Muscle of arm (tissue), 1 donor: ENCODE measurements at regions not wholly inside any gene's neighbourhood (a gene's known extent, or its start where the extent isn't known, plus 50 kb on each side); places are given as distances from the start of the nearest gene placed in this dataset.
"Not testable (repeated sequence)": the region's sequence is repeated elsewhere in the genome, so short reads cannot be mapped to it uniquely, and the experiment has no call there.

Source experiments
- DNase-seq: peaks from one replicate; pipeline ENCODE4 v3.0.0-alpha.2; 2013

DNA sequence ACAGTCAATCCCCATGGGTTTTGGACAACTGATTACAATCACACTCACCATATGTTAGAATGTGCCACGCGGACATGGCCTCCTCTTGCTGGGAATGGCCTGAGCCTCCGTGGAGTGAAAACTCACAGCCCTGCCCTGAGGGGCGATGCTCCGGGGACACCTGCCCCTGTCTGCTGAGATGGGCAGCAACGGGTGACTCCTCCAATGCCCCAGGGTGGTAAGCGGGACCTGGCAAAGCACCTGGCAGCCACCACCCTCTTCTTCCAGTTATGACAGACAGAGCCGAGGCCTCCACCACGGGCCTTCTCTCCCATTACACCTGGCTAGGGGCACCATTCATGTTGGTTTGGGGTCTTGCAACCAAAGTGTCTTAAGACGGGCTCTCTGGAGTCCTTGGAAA is 94.9 kb upstream of the COL5A1 start:
- no peak for DNase-seq

DNA sequence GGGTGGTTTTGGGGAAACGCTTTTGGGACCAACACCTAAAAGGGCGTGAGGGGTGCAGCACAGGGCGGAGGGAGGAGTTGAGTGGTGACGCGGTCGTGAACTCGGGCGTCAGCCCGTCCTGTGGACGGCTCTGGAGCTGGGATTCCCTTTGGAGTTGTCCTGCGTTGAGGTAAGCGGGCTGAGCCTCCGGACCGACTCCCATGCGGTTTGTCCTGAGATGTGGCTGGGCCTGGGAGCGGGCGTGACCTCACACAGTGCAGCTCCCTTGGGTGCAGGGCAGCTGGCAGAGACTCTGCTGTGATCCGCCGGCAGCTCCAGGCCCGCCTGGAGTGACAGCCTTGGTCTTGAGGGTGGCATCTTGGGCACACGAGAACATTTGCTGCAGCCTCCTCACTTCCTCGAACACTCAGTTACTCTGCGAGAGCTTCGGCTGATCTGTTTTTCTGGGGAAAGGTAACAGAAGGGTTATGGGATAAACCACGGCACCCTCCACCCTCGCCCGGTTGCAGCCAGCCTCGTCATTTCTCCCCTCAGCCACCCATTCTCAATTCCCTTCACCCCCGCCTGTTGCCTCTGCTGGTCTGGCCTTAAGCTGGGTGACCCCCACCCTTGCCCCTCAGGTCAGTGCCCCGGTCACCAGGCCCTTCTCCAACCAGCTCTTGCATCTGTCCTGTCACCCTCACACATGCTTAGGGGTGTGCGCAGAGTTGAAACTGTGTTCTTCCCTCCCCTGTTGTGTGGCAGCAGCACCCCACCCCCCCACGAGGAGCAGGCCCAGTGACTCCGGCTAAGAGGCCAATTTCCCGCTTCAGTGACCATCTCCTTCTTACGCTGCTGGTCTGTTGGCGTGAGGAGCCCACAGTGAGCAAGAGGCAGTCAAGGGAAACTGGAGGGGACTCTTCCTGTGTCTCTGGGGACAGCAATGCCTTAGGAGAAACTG is 94.2 kb upstream of the COL5A1 start:
- no peak for DNase-seq

- DNase-seq: no peak
Observed at GRCh38 chr9:134548185-134548584, 93.4 kb upstream of the COL5A1 start.

DNA sequence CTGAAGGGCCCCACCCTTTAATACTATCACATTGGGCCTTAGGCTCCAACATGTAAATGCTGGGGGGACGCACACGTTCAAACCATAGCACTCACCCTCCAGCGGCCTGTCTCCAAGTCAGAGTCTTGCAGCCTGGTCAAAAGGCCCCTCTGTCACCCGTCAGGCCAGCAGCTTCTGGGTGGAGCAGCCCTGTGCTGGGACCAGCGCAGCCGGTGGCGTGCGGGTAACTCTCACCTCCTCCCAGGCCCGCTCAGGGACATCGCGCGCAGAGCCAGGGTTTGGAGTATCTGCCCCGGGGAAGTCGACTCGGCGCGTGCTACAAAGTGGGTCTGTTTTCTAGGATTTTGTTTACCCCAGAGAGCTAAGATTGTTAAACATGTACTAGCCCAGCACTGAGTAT is 93.0 kb upstream of the COL5A1 start:
- DNase-seq: no peak

DNA sequence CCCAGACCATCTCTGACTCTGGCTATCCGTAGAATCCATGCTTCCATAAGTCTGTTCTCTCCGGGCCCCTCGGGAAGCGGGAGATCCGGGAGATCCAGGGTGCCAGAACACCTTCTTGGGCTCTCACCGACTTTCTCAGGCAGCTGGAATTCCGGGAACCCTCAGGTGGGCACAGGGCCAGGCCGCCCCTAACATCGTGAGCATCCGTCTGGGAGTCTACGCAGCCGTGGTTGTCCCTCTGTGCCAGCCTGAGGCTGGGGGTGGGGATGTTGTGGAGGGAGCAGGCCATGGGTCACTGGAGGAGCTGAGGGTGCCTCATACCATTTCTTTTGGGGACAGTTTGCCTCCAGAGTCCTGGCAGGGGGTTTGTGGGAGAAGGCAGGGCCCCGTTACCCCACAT is 92.3 kb upstream of the COL5A1 start:
- DNase-seq: no peak

DNA sequence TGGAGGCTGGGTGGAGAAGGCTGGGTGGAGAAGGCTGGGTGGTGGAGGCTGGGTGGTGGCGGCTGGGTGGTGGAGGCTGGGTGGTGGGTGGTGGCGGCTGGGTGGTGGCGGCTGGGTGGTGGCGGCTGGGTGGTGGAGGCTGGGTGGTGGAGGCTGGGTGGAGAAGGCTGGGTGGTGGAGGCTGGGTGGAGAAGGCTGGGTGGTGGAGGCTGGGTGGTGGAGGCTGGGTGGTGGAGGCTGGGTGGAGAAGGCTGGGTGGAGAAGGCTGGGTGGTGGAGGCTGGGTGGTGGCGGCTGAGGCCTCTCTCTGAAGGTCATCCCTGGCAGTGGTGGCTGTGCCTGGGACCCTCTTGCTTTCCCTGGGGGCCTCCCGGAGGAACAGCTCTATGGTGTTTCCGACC is 91.5 kb upstream of the COL5A1 start:
- DNase-seq: not testable (repeated sequence)

DNA sequence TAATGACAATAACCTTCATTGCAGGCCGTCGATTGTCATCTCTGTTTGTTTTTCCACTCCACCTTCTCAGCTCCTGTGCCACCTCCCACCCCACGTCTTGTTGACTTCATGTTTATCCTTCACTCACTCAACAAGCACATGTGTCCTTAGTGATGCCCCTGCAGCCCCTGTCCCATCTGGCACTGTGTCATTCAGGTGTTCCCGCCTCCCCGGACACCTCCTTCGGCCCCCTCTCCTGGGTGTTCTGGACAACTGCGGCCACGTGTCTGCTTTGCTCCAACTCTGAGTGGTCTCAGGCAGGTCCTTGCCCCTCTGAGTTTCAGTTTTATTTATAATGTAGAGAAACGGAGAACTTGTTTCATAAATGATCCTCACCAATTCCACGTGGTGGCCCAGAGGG is 91.0 kb upstream of the COL5A1 start:
- no peak for DNase-seq

- DNase-seq: no peak
Observed at GRCh38 chr9:134551176-134551575, 90.4 kb upstream of the COL5A1 start.

DNA sequence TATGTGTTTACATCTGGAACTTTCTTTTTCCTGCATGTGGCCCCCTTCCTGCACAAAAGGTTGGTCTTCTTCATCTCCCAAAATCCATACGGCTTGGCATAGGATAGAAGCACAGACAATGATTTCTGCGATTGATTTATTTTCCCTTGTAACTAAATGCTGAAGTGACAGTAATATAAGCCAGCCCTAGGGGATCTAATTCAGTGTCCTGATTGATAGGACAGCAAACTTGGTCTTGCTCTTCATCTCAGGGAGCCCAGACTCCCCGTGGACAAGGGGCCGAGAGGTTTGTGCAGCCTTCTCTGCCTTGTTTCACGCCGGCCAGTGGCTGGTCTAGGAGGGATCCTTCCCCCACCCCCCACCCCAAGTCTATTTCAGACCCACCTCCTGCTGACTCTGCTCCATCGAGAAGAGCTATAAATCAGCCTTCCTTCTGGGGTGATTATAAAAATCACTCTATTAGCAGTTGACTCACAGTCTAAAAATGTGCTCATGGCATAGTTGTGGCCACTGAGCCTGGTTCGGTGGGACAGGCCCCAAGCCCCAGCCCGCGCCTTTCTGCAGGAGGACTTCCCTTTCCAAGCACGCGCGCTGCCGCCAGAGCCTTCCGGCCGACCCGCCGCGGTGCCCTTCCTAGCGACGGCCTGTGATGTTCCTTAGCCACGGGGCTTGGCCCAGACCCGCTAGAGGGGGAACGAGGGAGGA is 89.8 kb upstream of the COL5A1 start:
- no peak for DNase-seq

DNA sequence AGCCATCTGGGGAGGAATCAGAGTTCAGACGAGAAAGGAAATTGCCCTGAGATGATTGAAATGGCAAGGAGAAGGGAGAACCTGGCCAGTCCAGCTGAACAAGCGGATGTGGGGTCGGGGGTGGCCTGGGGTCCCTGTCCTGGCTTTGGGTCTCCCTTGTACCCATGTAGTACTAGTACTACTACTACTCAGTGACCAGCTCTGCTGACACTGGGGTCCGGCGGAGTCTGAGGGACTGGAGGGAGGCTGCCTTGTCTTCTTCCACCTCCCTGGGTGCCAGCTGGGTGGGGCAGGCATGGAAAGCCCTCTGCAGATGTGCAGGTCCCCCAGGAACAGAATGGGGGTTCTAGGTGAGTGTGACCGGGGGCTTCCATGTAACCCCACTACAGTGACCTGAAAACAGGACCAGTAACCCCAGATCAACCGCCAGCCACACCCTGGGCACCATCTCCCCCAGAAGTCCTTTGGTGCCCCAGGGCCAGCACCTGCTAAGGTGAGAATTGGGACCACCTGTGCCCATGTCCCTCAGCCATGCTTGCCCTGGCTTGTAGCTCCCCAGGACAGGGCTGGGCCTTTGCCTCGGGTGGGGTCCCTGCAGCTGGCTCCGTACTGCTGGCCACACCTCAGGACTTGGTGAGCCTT is 89.1 kb upstream of the COL5A1 start:
- no peak for DNase-seq

DNA sequence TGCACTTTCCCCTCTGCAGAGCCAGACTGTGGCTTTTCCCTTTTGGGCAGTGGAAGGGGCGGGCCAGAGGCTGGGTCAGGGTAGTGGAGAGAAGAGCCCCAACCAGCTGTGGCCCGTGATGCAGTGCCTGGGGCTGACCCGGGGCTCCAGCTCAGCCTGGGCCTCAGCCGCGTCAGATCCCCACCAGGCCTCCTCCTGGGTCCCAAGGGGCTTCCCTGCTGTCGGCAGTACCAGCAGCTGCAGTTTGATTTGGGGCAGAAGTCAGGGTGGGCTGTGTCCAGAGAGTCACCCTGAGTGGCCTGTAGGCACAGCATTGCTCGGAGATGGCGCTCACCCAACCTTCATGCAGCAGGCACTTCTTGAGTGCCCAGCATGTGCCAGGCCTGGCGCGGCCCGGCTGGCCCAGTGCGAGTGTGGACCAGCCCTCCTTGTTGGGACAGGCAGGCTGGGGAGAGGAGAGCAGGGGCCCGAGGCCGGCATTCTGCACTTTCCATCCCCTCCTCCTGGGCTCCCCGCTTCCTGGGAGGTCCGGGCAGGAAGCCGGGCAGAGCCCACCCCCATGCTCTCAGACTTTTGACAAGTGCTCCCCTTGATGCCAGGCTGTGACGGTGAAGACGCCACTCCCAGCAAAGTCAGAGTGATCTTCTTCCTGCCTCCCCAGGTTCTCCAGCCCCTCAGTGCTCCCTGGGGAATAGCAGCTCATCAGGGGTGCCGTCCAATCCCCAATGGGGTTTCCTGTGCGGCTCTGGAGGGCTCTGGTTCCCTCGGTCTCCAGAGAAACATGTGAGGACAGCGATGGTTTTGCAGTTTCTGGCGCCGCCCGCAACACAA is 88.3 kb upstream of the COL5A1 start:
- DNase-seq: no peak

- no peak for DNase-seq
Observed at GRCh38 chr9:134553996-134554372, 87.6 kb upstream of the COL5A1 start.

GRCh38 chr9:134554373-134555093 is 87.1 kb upstream of the COL5A1 start:
- DNase-seq: no peak

DNA sequence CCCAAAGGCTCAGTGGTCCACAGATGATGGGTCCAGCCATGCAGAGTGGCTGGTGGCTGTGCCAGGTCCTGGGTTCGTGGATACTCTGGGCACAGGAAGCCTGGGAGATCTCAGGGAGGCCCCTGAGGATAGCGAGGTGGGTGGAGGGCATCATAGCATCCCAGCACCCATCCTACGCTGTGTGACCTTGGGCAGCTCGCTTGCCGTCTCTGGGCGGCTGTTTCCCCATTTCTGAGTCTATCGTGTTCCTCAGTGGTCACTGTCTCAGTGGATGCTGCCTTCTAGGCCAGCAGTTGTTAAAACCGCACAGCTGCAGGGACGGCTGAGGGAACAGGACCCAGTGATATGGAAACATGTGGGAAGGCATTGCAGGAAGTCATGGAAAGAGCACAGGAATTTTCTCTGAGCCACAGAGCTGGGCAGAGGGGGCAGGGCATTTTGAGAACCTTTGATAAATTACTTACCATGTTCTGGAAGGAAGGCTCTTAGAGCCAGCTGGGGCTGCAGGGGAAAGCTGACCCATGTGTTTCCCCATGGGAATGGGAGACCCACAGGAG is 86.4 kb upstream of the COL5A1 start:
- no peak for DNase-seq

- peak; percentile 93 for DNase-seq
Observed at GRCh38 chr9:134556531-134557068, 85.0 kb upstream of the COL5A1 start.

DNA sequence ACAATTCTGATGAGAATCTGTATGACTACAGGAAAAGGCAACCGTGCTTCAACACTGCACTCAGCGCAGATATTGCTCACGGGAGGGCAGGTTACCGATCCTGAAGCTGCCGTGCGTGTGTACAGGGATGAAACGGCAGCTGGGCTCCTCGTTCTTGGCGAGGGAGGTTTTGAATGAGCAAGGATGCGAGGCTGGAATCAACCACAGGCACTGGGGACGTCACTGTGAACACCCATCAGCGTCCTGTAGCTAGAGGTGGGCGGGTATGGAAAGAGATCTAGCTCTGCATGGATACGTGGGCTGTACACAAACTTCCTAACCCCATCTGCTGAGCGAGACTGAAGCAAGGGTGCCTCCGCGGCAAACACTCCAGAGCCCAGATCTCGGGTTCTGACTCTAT is 84.3 kb upstream of the COL5A1 start:
- DNase-seq: no peak

DNA sequence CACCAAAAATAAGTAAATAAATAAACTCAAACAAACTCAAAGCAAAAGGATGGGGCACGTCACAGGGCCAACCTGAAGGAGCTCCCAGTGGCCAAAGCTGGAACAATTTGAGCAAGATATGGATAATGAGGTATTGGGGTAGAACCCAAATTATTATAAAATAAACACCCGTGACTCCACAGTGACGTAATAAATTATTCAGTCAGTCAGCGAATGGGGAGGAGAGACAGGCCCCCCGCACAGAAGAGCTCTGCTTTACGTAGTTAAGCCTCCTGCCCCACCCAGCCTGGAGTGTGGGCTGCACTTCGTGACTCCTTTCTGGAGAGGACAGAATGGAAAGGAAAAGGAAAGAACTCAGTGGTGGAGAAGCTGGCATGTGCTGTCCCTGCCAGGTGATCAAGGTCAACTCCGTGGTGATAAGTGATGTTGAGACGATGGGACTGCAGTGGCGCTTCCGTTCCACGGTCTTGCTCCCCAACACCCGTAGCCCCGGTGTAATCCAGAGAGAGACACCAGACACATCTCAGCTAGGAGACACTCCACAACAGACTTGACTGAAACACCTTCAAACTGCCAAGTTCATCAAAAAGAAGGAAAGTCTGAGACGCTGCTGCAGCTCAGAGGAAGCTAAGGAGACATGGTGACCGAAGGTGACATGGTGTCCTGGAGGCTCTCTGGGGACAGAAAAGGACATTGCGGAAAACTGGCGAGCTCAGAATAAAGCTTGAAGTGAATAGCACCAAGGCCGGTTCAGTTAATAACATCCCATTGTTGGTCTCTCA is 83.3 kb upstream of the COL5A1 start:
- DNase-seq: no peak

DNA sequence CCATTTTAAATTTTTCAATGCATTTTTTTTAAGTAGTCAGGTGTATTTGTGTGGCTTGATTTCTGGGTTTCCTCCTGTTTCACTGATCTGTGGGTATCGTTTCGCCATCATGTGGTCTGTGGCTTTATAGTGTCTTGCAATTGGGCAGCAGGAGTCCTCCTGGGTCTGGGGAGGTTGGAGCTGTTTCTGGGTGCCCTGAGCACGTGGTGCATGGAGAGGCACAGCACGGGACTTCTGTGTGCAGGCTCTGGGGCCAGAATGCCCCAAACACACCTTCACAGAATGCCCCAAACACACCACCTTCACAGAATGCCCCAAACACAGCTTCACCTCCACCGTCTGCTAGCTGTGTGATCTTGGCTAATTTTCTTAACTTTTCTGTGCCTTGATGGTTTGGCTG is 82.6 kb upstream of the COL5A1 start:
- DNase-seq: no peak

DNA sequence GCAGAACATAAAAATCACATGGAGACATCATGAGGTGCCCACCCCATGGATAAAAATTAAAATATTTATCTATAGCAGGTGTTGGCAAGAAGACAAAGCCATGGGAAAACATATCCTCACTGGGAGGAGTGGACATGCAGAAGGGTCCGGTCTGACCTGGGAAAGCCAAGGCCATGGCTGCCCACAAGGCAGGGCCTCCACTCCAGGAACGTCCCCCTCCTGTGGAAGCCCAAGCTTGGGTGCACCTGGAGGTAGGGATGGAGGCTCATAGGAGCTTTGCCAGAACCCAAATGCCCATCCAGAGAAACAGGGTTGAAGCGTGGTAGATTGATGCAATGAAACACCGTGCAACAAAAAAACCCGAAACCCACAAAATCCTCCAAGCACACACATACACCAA is 81.4 kb upstream of the COL5A1 start:
- DNase-seq: no peak

DNA sequence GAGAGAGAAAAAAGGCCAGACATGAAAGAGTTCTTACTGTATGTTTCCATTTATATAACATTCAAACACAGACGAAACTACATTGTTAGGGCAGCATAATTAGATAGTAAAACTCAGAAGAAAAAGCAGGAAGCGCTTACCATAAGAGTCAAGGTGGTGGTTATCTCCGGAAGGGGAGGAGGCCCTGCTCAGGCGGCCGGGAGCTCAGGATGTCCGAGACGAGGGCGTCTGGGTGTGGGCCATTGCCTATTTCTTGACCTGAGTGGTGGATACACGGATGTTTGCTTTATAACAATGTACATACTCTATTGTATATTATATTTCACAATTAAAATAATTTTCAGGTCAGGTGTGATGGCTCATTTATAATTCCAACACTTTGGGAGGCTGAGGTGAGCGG is 80.9 kb upstream of the COL5A1 start:
- no peak for DNase-seq
